Glutamatergic neuron (in vitro differentiated cells): ENCODE measurements at regions not wholly inside any gene's neighbourhood (a gene's known extent, or its start where the extent isn't known, plus 50 kb on each side); places are given as distances from the start of the nearest gene placed in this dataset.

Source experiments
- DNase-seq: peaks from one replicate; pipeline ENCODE4 v3.0.0; 2022
- H3K27ac Mint-ChIP-seq: one replicate; pipeline ENCODE4 v1.8.0; 2020; ENCODE audit warnings: mild to moderate bottlenecking, mixed read lengths, inconsistent platforms; ENCODE audit not compliant: unreplicated experiment
- H3K27me3 Mint-ChIP-seq: one replicate; pipeline ENCODE4 v1.8.0; 2020; ENCODE audit warnings: mild to moderate bottlenecking, moderate library complexity, mixed read lengths, inconsistent platforms; ENCODE audit not compliant: unreplicated experiment
- H3K36me3 Mint-ChIP-seq: one replicate; pipeline ENCODE4 v1.8.0; 2020; ENCODE audit warnings: mild to moderate bottlenecking, mixed read lengths, inconsistent platforms; ENCODE audit not compliant: unreplicated experiment
- H3K4me1 Mint-ChIP-seq: one replicate; pipeline ENCODE4 v1.8.0; 2020; ENCODE audit warnings: mild to moderate bottlenecking, low read depth, mixed read lengths, inconsistent platforms; ENCODE audit not compliant: unreplicated experiment
- H3K4me3 Mint-ChIP-seq: one replicate; pipeline ENCODE4 v1.8.0; 2020; ENCODE audit warnings: mild to moderate bottlenecking, mixed read lengths, inconsistent platforms; ENCODE audit not compliant: unreplicated experiment
- H3K9me3 Mint-ChIP-seq: one replicate; pipeline ENCODE4 v1.8.0; 2020; ENCODE audit warnings: mild to moderate bottlenecking, moderate library complexity, mixed read lengths, inconsistent platforms; ENCODE audit not compliant: unreplicated experiment
- TF ChIP-seq, protein P1 (sequence below): fragments of 200-600 bp; sonication (generic); IDR thresholded peaks from one replicate; pipeline ENCODE4 v1.5.0; 2021; ENCODE audit not compliant: partially characterized antibody, unreplicated experiment

- H3K36me3 Mint-ChIP-seq: peaks cover 5% of the 10 kb centered on the region
- H3K9me3 Mint-ChIP-seq: peaks cover 3% of the 10 kb centered on the region
- TF ChIP-seq, protein P1, sequence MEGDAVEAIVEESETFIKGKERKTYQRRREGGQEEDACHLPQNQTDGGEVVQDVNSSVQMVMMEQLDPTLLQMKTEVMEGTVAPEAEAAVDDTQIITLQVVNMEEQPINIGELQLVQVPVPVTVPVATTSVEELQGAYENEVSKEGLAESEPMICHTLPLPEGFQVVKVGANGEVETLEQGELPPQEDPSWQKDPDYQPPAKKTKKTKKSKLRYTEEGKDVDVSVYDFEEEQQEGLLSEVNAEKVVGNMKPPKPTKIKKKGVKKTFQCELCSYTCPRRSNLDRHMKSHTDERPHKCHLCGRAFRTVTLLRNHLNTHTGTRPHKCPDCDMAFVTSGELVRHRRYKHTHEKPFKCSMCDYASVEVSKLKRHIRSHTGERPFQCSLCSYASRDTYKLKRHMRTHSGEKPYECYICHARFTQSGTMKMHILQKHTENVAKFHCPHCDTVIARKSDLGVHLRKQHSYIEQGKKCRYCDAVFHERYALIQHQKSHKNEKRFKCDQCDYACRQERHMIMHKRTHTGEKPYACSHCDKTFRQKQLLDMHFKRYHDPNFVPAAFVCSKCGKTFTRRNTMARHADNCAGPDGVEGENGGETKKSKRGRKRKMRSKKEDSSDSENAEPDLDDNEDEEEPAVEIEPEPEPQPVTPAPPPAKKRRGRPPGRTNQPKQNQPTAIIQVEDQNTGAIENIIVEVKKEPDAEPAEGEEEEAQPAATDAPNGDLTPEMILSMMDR: no peak
- no peak for DNase-seq
- peaks cover 12% of the 10 kb centered on the region for H3K27me3 Mint-ChIP-seq
- H3K4me1 Mint-ChIP-seq: peaks cover 2% of the 10 kb centered on the region
- no peak overlapping the region for H3K4me3 Mint-ChIP-seq
- H3K27ac Mint-ChIP-seq: no peak overlapping the region
These were observed 150.1 kb downstream of the MN1 start for GRCh38 chr22:27651486-27651885.

GRCh38 chr22:27654546-27655445, 146.8 kb downstream of the MN1 start:
- H3K4me3 Mint-ChIP-seq: no peak overlapping the region
- peaks cover 4% of the 10 kb centered on the region for H3K27me3 Mint-ChIP-seq
- TF ChIP-seq, protein P1: no peak
- no peak for DNase-seq
- peaks cover 4% of the 10 kb centered on the region for H3K4me1 Mint-ChIP-seq
- peaks cover 5% of the 10 kb centered on the region for H3K36me3 Mint-ChIP-seq
- H3K27ac Mint-ChIP-seq: no peak overlapping the region
- H3K9me3 Mint-ChIP-seq: peaks cover 3% of the 10 kb centered on the region

DNA sequence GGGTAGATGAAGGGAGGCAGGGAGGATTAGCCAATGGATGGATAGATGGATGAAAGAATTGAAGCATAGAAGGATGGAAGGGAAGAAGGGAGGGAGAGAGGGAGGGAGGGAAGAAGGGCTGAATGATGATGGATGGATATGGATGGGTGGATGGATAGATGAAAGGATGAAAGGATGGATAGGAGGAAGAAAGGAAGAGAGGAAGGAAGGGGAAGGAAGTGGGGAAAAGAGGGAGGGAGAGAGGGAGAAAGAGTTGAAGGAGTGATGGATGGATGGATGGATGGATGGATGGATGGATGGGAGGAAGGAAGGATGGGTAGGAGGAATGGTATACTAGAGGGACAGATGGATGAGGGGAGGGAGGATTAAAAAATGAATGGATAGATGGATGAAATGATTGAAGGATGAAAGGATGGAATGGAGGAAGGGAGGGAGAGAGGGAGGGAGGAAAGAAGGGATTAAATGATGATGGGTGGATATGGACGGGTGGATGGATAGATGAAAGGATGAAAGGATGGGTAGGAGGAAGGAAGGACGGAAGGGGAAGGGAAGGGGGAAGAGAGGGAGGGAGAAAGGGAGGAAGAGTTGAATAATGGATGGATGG, 145.9 kb downstream of the MN1 start:
- TF ChIP-seq, protein P1: no peak
- Mint-ChIP-seq H3K27ac (no peak overlapping the region), H3K27me3 (peaks cover 4% of the 10 kb centered on the region)

DNA sequence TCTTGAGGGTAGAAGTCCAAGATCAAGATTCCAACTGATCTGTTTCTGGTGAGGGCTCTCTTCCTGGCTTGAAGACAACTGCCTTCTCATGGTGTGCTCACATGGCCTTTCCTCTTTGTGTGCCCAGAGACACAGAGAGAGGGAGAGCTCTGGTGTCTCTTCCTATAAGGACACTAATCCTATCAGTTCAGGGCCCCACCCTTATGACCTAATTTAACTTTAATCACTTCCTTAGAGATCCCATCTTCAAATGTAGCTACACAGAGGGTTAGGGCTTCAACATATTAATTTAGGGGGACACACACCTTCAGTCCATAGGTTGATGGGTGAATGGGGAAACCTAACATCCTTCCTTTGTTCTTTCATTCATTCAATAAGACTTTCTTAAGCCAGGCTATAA, 144.6 kb downstream of the MN1 start:
- Mint-ChIP-seq H3K27me3 (peaks cover 4% of the 10 kb centered on the region), H3K4me3 (no peak overlapping the region), H3K4me1 (peaks cover 4% of the 10 kb centered on the region), H3K36me3 (peaks cover 5% of the 10 kb centered on the region), H3K27ac (no peak overlapping the region), H3K9me3 (no peaks in the 10 kb centered on the region)
- DNase-seq: no peak
- TF ChIP-seq, protein P1: no peak

More for the DNA sequence above, 145.9 kb downstream of the MN1 start:
- H3K9me3 Mint-ChIP-seq: peaks cover 3% of the 10 kb centered on the region
- H3K4me3 Mint-ChIP-seq: no peak overlapping the region
- peaks cover 5% of the 10 kb centered on the region for H3K36me3 Mint-ChIP-seq
- H3K4me1 Mint-ChIP-seq: peaks cover 4% of the 10 kb centered on the region
- DNase-seq: no peak

DNA sequence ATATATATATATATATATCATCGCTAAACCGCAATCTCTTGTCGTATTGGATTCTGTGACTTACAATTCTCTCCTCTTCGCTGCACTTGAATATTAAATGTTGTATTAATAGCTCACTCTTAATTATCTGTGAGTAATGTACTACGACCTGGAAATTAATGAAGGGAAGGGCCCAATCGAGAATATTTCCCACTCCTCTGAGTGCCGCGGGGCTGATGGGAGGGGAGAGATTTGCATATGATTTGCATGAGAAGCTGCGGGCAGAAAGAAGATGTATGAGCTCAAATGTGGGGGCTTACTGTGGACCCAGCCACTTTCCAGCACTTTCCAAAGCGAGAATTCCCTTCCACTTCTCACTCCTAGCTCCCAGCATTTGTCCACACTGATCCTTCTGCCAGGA, 141.2 kb downstream of the MN1 start:
- DNase-seq: no peak

More for the DNA sequence above, 141.2 kb downstream of the MN1 start:
- peaks cover 3% of the 10 kb centered on the region for H3K4me1 Mint-ChIP-seq
- H3K9me3 Mint-ChIP-seq: no peaks in the 10 kb centered on the region
- H3K36me3 Mint-ChIP-seq: peaks cover 5% of the 10 kb centered on the region
- H3K27ac Mint-ChIP-seq: no peak overlapping the region
- H3K27me3 Mint-ChIP-seq: peaks cover 4% of the 10 kb centered on the region
- TF ChIP-seq, protein P1: no peak
- H3K4me3 Mint-ChIP-seq: no peak overlapping the region
